Breast epithelium (tissue), 3 donors: ENCODE measurements at regions not wholly inside any gene's neighbourhood (a gene's known extent, or its start where the extent isn't known, plus 50 kb on each side); places are given as distances from the start of the nearest gene placed in this dataset.

Experiments
- CTCF ChIP-seq, 3 donors: fragments of 450-650 bp; IDR thresholded peaks; one replicate each; pipeline ENCODE4 v1.5.1; 2016 to 2017; ENCODE audit warnings: antibody characterized with exemption in 3 of 3, mild to moderate bottlenecking in 3 of 3, moderate library complexity in 3 of 3
- POLR2A ChIP-seq: fragments of 450-650 bp; IDR thresholded peaks from one replicate; pipeline ENCODE4 v1.6.1; 2016; ENCODE audit warnings: antibody characterized with exemption, mild to moderate bottlenecking, moderate library complexity

- TF ChIP-seq CTCF (IDR thresholded peaks at IDR 0.05) (no peak), POLR2A (no peak)
Observed at GRCh38 chr2:16338026-16338425, 327.6 kb downstream of the CYRIA start.
